ENCODE measurements at regions not wholly inside any gene's neighbourhood (a gene's known extent, or its start where the extent isn't known, plus 50 kb on each side); places are given as distances from the start of the nearest gene placed in this dataset.

- TF ChIP-seq RAD51 (IDR thresholded peaks at IDR 0.05) (no peak), BCL3 (IDR thresholded peaks at IDR 0.05; ENCODE audit: borderline replicate concordance, insufficient read depth, low read depth, low read length, poor library complexity, severe bottlenecking) (no peak), E2F4 (IDR thresholded peaks at IDR 0.05; ENCODE audit: low read depth, low read length) (no peak)
These were observed 1195.9 kb upstream of the CHAC2 start (continued) for GRCh38 chr2:52571380-52572347.

GRCh38 chr2:52570716-52571115 lies 1196.9 kb upstream of the CHAC2 start:
- no TSS peak for BruUV-seq (replicated peaks)
- in situ Hi-C loops (cut with MboI) = no loop called here
- Histone ChIP-seq H3K9ac (ENCODE audit: control insufficient read depth, insufficient read depth, low read length) (no peak overlapping the region), H3K27ac (ENCODE audit: control insufficient read depth, insufficient read depth) (no peak overlapping the region), H3K27me3 (replicated peaks in 1 of 2; ENCODE audit: control insufficient read depth in 2 of 2, insufficient read depth in 2 of 2, low read length in 1 of 2) (no peaks in the 10 kb centered on the region), H3K79me2 (ENCODE audit: control insufficient read depth, insufficient read depth, low read length) (no peaks in the 10 kb centered on the region), H3K4me3 (no peak overlapping the region), H4K20me1 (ENCODE audit: control insufficient read depth, insufficient read depth) (no peaks in the 10 kb centered on the region), H3K36me3 (ENCODE audit: control insufficient read depth in 2 of 2, insufficient read depth in 2 of 2, low read length in 1 of 2) (no peaks in the 10 kb centered on the region), H3K9me3 (replicated peaks; ENCODE audit: control insufficient read depth, insufficient read depth, low read length) (no peaks in the 10 kb centered on the region; the same call in 2 of the 3 replicates), H2AFZ (ENCODE audit: control insufficient read depth, low read depth, low read length) (no peak overlapping the region), H3K4me1 (ENCODE audit: control insufficient read depth, insufficient read depth, low read length) (no peaks in the 10 kb centered on the region), H3K4me2 (ENCODE audit: control insufficient read depth, insufficient read depth) (no peak overlapping the region)
- CTCF ChIA-PET = no interaction called here
- RAD21 ChIA-PET (ENCODE audit: unreplicated experiment) = no interaction called here
- intact Hi-C loops (cut with micrococcal nuclease; ENCODE audit: unreplicated experiment) = no loop called here
- SMC1A ChIA-PET (ENCODE audit: uncharacterized antibody, unreplicated experiment) = no interaction called here
- no peak for ATAC-seq
- WGBS (ENCODE audit: insufficient coverage, insufficient replicate concordance, low lambda C conversion rate, missing lambda C conversion rate) = 74% methylated on average over 18 of the region's 19 CpGs
- DNase-seq (ENCODE audit: low read depth, low spot score) = no peak
- no peak for FAIRE-seq
- POLR2A ChIA-PET = no interaction called here
- TF ChIP-seq EGR1 (IDR thresholded peaks at IDR 0.05; ENCODE audit: borderline replicate concordance in 1 of 2, low read depth in 2 of 2, low read length in 2 of 2) = no peak
- no peak for TF ChIP-seq CBFB (IDR thresholded peaks at IDR 0.05; ENCODE audit: low read depth)
- TF ChIP-seq SUZ12 (IDR thresholded peaks at IDR 0.05; ENCODE audit: unreplicated experiment) = no peak
- TF ChIP-seq RFX5 (IDR thresholded peaks at IDR 0.05; ENCODE audit: low read depth, low read length) = no peak
- no peak for TF ChIP-seq CREM (IDR thresholded peaks at IDR 0.05; ENCODE audit: low read depth)
- no peak for TF ChIP-seq BHLHE40 (IDR thresholded peaks at IDR 0.05; ENCODE audit: borderline replicate concordance in 1 of 2, low read depth in 2 of 2, low read length in 1 of 2)
- no peak for TF ChIP-seq NFXL1 (IDR thresholded peaks at IDR 0.05; ENCODE audit: borderline replicate concordance)
- no peak for TF ChIP-seq PKNOX1 (IDR thresholded peaks at IDR 0.05)
- TF ChIP-seq HSF1 (IDR thresholded peaks at IDR 0.05; ENCODE audit: low read depth, low read length) = no peak
- no peak for TF ChIP-seq RBBP5 (conservative IDR thresholded peaks at IDR 0.05)
- TF ChIP-seq CHD2 (IDR thresholded peaks at IDR 0.05; ENCODE audit: borderline replicate concordance, low read depth, low read length) = no peak
- no peak for TF ChIP-seq SP1 (IDR thresholded peaks at IDR 0.05; ENCODE audit: low read depth, low read length)
- TF ChIP-seq EZH2 (IDR thresholded peaks at IDR 0.05; ENCODE audit: borderline replicate concordance, control insufficient read depth, low read depth, low read length) = no peak
